Esophagus mucosa (tissue), 1 donor: ENCODE measurements at regions not wholly inside any gene's neighbourhood (a gene's known extent, or its start where the extent isn't known, plus 50 kb on each side); places are given as distances from the start of the nearest gene placed in this dataset.
"Not testable (repeated sequence)": the region's sequence is repeated elsewhere in the genome, so short reads cannot be mapped to it uniquely, and the experiment has no call there.

Source experiments
- ATAC-seq: fragments of 200-7000 bp; cut with Tn5 transposase; one replicate; pipeline ENCODE4 v1.9.1; 2020
- donor health status: DM: yes; HTN: yes; CAD: no.

DNA sequence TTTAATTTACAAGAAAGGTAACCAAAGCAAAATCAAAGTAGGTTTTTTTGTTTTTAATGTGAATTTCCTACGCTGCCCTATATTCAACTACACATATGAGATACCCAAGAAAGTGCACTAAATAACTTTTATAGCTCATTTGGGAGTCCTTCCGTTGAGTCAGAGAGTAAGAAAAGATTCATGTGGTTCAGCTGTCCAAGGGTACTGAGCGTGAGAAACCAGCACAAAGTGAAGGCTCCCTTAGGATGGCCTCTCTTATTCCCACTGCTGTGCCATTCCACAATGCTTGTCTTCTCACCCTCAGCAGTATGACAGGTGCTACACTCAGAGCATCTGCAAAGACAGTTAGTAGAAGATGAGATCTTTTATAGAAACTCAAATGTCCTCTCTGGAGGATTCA lies 85.8 kb upstream of the POMZP3 start:
- ATAC-seq, result not testable (repeated sequence)

DNA sequence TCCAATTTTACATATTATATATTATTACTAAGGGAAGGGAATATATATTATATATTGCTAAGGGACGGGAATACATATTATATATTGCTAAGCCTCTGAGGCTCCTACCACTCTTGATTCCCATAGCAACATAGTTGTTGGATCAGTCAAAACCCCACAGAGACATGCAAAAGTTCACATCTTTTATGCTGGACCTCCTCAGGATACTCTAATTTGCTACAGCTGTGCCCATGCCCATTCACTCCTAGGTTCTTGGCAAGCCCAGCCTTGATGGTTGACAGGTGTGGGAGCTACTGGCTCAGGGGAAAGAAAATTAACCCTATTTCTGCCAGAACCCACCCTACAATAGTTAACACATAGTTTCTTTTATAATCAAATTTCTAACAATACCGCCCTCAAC lies 84.6 kb upstream of the POMZP3 start:
- not testable (repeated sequence) for ATAC-seq

DNA sequence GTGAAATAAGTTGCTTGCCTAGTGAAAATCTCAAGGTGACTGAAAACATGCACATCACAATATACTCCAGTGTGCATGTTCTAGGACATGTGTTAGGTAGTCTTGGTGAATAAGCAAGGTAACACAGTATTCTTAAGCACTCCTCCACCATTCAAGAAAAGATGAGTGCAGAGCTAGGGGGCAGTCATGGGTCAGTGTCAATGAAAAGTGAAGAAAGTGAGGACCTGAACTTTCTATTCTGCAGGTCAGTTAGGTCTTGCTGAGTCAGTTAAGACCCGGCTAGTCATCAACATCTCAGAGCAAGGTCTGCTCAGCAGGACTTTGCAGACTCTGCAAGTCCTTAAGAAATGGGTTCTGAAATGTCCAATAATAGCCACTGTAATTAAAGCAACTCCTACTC lies 82.6 kb upstream of the POMZP3 start:
- ATAC-seq, result not testable (repeated sequence)

DNA sequence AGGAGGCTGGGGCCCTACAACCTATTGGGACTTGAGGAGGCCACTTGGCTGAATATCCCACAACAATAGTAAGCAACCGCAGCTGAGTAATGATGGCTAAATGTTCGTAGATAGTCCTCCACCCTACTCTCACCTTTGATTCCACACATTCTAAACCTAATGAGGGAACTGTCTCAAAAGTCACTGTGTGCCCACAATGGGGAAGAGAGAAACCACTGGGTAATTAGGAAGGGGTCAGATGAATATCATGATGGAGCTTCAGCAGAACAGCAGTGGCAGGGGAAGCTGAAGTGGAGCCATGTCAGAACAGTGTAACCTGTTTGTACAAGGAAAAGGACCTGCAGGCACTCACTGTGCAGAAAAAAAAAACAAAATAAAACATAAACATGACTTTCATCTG lies 81.4 kb upstream of the POMZP3 start:
- not testable (repeated sequence) for ATAC-seq

DNA sequence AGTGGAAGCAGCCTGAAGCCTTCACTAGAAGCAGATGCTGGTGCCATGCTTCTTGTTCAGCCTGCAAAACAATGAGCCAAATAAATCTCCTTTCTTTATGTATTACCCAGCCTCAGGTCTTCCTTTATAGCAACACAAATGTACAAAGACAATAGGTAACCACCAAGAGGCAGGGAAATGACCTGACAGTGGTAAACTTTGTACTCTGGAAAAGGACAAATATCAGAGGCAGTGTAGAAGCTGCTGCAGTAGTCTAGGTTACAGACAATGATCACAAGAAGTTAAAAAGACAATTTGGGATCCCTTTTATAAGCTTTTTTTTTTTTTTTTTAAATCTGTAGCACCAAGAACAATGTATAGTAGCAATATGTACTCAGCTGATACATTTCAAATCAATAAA lies 76.7 kb upstream of the POMZP3 start:
- not testable (repeated sequence) for ATAC-seq

DNA sequence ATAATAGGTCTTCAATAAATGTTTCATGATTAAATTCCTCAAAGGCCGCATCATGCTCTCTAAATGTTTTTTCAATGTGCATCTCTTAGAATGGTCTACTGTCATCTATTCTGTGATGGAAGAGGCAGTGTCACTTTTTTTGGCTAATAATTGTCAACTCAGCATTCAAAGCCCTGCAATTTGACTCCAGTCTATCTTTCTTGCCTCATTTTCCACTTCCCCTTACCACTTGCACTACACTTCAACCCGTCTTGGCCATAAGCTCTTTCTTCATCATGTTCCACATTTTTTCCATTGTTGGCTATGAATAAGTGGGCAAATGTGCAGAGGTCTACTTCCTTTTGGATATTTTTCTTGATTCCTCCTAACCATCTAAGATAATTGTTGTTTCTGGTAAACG lies 59.2 kb upstream of the POMZP3 start:
- not testable (repeated sequence) for ATAC-seq

DNA sequence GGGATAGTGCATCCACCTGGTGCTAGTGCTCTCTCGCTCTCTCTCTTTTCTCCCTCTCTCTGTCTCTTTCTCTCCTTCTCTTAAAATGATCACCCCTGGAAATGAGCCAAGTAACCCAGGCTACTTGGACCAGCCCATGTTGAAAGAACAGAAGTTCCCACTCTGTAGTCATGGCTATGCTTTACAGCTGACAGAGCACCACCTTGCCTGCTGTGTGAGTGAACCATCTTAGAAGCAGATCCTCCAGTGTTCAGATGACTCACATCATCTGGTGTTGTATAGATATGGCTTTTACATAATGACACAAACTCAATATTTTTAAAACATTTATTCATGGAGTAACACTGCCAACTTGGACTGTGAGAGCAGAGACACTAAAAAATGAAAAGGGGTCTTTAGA lies 57.7 kb upstream of the POMZP3 start:
- not testable (repeated sequence) for ATAC-seq

DNA sequence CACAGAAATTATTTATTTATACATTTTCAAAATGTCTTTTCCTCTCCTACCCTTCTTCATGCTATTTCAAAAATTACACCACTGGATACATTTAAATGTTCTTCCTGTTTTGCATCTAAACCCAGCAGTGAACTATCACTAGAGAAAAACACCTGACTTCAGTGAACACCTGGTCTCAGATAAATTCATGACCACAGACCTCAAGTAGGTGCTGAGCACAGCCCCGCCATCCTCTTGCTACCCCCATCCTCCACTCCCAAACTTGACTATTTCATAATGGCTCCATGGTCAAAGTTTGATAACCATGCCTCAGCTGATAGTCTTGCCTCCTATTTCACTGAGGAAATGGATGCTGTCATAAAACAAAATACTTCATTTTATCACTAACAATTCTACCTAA lies 56.6 kb upstream of the POMZP3 start:
- ATAC-seq, result not testable (repeated sequence)

DNA sequence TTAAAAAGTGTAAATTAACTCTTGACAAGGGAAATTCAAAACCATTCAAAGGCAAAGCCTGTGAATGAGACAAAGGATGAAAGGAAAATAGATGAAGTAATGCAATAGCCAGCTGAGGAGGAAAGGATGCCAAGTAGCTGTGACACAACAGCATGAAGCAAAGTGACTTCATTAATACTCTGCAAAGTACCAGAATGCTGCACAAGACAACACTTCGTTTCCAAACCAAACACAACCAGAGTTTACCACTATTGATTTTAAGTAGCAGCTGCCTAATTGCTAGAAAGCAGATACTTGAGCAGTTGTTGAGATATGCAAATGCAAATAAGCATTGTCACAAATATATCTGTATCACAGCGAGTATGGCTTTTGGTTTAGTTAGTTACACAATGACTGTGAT lies 54.7 kb upstream of the POMZP3 start:
- not testable (repeated sequence) for ATAC-seq

DNA sequence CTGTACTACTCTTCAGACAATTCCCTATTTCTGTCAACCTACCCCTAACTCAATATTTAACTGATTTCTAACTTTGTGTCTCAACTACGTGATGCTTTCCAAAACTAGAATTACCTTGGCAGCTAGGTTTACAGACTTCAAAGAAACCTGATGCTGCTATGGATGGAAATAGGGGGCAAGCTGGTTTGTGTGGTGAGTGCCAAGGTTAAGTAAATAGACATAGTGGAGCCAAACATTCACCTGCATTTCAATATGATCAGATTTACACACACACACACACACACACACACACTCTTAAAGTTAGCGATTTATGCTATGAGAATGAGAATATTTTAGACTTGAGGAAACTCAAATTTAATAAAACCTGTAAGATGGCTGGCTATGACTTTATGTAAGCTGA lies 52.1 kb upstream of the POMZP3 start:
- not testable (repeated sequence) for ATAC-seq

DNA sequence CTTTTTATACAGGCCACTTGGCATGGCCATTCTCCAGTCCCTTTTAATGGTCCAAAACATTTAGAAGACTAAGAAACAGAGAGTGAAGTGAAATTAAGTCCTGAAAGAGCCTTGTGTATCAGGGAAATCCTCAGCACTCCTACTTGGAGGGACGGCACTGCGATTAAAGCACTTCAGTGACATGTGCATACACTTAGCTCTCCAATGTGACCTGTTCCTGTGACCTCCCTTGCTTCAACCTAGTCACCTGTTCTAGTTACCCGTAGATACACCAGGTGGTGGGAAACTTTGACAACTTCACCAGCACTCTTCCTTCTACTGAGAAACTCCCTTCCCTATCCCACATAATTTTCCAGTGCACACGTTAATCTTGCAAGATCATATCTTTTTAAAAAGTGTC lies 51.4 kb upstream of the POMZP3 start:
- not testable (repeated sequence) for ATAC-seq

DNA sequence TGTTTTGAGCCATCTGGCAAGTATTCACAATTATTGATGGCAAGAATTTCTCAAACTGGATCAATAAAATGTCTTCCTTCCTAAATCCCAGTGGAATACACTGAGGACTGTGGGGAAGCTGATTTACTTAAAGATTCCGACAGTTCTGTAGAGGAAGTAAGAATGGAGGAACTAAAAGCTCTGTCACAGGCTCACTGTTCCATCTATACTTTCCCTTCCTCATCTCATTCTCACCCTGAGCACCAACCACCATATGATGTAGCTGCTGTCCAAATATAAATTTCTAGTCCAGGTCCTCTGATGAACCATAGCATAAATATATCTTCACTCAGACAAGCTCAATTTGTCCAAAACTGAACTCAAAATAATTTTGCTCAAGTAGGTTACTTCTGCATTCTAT lies 49.8 kb upstream of the POMZP3 start:
- not testable (repeated sequence) for ATAC-seq
